NCI-H2227 (cell line): ENCODE measurements at regions not wholly inside any gene's neighbourhood (a gene's known extent, or its start where the extent isn't known, plus 50 kb on each side); places are given as distances from the start of the nearest gene placed in this dataset.

Experiments
- DNase-seq: peaks from one replicate; lab custom pipeline; 2025; ENCODE audit not compliant: unreplicated experiment; lab: John Stamatoyannopoulos, UW

DNA sequence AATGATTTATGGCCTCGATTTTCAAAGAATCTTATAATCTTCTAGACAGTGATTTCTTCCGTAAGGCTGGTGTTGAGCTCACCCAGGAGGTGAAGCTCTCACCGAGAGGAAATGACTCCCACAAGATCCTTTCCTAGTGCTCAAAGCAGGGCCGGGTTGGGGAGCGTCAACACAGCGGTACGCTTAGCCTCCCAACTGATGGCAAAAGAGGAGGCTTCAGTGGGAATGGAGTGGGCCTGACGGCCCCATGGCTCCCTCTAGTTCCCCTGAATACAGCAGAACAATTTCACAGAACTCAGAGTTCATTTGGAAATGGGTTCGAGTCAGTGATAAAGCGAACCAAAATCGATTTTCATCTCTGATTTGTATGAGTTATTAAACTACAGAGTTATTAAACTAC lies 449.5 kb downstream of the KLF12 start:
- DNase-seq: no peak

DNA sequence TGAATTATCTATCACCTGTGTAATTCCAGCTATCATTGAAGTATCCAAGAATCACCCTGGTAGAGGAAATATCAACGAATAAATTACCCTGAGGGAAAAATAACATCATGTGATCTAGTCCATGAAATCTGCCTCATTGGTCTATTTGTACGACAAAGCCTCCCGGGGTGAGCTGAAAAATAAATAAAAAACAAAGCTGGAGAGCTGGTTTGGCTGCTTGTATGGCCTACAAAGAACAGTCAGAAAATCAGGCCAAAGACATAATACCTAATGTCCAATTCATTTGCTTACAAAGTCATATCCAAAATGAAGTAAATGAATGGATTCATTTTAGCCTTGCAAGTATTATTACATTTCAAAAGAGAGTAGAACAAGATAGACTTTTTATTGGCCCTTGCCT lies 449.9 kb downstream of the KLF12 start:
- DNase-seq: no peak

GRCh38 chr13:73683746-73684145 lies 450.5 kb downstream of the KLF12 start:
- no peak for DNase-seq

- DNase-seq: no peak
Observed at GRCh38 chr13:73681779-73682178, 452.4 kb downstream of the KLF12 start.

DNA sequence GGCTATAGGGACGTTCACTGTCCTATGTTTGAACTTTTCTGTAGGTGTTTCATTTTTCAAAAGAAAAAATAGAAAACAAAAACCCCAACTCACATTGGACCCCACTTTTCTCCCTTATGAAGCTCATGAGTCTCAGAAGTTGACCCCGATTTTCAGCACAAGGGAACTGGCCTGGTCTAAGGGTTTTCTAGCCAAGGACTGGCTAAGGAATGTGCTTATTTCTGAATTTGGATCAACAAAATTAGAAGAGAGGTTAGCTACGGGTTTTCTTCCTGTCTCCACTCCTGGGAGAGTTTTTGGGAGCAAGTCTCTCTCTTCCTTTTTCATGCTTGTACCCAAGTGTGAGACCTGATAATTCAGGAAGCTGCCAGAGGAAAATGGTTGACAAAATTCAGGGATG lies 453.2 kb downstream of the KLF12 start:
- no peak for DNase-seq

GRCh38 chr13:73677048-73677601 lies 457.1 kb downstream of the KLF12 start:
- DNase-seq: no peak

DNA sequence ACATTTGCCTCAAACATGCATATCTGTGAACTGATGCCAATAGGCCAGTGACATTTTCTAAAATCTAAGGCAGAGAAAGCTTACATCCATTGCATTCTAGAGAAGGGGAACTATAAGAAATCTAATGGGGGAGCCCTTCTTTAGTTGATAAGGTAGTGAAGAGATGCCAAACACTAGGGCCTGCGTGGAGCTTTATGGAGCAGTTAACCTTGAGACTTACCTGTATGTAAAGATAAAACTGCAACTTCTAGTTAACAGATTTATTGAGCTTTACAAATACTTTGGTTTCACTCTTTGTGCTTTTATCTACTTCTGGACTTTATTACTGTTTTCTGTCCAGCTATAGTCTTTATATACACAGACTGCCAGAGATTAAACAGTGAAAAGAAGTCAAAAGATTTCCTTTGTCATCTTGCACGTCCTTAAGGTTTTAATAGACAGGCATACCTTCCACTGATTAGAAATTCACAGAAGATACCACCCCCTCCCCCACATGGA lies 457.6 kb downstream of the KLF12 start:
- no peak for DNase-seq

- DNase-seq: no peak
Observed at GRCh38 chr13:73675821-73676220, 458.4 kb downstream of the KLF12 start.

DNA sequence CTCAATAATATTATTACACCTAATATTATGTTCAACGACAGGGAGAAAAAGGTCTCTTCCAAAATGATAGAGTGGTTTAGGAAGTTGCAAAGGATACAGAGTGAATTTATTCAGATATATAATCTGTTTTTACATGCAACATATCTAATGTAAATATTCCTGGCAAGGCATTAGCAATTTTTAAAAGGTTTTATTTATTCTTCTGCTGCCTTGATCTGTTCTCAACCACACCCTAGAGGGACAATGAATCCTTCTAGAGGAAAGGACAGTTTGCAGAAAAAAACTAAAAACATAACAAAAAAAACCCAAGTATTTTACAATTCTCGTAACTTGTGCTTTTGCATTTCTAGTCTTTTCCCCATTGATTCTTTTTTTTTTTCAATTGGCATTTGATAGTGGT lies 459.6 kb downstream of the KLF12 start:
- DNase-seq: no peak

- DNase-seq: no peak
Observed at GRCh38 chr13:73673931-73674330, 460.3 kb downstream of the KLF12 start.

- DNase-seq: no peak
Observed at GRCh38 chr13:73672492-73672891, 461.7 kb downstream of the KLF12 start.

DNA sequence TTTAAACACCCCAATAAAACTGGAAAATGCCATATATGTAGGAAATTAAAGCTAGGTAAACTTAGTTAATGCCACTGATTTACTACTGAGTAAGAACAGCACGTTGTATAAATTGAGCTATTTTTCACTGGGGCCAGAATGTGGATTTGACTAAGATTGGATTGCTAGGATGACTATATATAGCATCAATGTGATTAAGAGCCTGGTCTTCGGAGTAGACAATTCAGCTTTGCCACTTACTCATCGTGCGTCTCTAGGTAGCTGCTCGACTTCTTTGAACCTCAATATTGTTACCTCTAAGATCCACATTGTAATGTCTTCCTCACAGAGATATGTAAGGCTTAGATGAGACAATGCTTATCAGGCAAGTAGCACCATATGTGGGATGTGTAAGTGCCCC lies 462.5 kb downstream of the KLF12 start:
- no peak for DNase-seq

GRCh38 chr13:73671011-73671410 lies 463.2 kb downstream of the KLF12 start:
- no peak for DNase-seq

DNA sequence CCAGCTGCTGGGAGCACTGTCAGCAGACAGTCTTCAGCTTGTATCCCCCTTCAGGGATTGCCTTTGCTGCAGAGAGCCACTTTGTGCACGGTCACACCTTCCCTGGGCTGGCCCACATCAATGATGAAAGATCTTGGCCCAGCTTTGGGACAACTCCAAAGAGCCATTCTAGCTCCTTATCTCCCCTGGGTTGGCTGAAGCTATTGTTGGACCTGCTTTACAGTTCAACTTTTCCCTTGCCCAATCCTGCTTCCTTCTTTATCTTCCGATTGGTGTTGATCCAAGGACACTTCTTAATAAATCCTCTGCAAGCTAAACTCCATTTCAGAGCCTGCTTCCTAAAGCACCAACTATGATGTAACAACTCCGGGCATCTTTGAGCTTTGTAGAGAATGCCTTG lies 466.4 kb downstream of the KLF12 start:
- DNase-seq: no peak

GRCh38 chr13:73665261-73665660 lies 468.9 kb downstream of the KLF12 start:
- DNase-seq: no peak

DNA sequence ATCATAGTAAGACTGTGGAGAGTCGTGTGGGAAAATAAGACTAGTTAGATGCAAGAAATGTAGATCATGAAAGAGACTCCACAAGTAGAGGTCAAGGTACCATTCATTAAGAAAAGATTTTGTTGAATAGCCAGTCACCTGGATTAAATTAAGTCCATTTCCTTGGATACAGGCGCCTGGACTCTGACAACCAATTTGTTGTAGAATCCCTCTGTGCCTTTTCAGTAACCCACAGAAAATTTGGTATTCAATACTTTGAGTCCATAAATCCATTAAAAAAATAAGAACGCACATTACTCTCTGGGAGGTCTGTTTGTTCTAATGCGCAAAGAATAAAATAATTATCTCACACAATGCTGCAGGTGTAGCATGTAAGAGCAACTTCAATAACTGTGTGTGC lies 469.4 kb downstream of the KLF12 start:
- peak; percentile 8 for DNase-seq

- no peak for DNase-seq
Observed at GRCh38 chr13:73662833-73663232, 471.4 kb downstream of the KLF12 start.

DNA sequence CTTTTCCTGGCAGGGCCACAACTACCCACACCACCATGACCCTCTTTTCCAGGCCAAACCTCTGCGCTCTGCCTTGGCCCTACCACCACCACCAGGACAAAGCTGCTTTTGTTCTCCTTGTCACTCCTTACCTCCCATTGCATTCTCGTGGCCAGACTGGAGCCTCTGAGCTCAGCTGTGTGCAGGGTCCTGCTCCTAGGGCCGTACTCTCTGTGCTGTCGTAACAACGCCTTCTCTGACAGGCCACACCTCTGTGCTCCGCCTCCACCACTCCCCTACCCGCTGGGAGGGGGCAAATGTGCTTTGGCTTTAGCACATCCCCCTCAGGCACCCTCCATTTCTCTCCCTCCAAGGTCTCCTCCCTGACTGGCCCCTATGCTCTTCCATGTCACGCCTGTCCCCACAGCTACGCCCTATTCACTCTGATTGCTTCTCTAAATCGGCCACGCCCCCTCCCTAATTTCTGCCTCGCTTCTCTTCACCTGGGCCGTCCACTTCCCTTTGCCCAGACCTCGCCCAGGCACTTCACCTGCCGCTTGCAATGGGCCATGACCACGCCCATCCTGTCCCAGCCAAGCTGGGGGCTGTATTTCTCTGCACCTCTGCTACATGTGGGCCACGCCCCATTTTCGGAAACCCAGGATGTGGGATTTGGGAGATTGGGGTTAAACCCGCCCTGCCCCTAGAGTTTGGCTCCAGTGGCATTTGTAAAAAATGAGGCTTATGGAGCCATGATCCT lies 472.3 kb downstream of the KLF12 start:
- no peak for DNase-seq

DNA sequence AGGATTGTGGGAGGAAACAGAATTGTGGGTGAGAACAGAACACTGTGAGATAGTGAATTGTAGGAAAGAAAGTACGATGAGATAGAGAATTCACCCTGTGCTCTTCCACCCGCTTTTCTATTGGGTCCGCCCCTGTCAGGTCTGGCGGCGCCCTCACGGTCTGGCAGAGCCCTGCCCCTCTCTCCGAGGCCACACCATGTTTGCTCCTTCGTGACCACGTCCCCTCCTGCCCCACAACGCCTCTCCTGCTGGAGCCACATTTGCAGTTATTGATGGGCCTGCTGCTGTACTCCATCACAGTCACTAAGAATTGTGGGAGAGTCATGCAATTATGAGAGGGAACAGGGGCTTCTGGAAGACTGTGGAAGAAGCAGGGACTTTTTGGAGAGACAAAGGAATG lies 473.1 kb downstream of the KLF12 start:
- no peak for DNase-seq

DNA sequence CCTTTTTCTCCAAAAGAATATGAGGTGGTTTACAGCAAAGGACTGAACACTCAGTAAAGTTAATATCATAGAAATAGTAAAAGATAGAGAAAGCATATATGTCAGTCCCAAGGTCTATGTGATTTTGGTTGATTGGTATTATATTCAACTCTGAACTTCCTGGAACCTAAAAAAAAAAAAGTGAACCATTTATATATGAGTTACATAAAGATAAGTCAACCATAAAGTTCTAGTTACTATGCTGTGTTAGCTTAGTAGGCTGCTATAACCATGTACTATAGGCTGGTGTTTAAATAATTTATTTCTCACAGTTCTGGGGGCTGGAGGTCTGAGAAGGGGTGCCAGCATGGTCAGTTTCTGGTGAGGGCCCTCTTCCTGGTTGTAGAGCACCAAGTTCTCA lies 475.6 kb downstream of the KLF12 start:
- no peak for DNase-seq

DNA sequence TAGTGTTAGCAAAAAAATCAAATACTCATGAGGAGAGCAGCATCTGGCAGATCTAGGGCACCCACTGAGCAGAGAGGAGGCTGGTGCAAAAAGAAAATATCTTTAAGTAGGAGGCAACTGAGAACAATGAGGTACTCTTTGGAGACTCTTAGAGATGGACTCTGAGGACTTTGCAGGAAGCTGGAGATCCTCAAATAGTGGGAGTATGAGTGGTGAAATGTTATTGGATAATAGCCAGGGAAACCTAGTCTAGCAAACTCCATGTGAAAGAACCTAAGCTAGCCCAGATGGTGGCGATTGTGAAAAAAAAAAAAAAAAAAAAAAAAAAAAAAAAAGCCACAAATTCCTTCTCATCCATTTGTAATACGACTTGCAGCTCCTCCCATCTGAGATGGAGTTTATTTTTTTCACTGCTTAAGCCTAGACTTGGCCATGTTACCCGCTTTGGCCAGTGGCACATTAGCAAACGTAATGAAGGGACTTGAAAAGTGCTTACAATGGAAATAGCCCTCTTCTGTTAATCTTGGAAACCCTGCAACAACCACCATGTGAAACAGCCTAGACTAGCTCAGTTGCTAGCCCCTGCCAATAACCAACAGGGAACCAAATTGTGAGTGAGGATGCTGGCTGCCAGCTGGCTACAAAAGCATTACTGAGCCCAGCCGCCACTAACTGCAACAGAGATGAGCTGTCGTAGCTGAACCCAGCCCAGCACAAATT lies 476.2 kb downstream of the KLF12 start:
- no peak for DNase-seq

- DNase-seq: no peak
Observed at GRCh38 chr13:73656863-73657262, 477.3 kb downstream of the KLF12 start.
